ENCODE measurements at regions not wholly inside any gene's neighbourhood (a gene's known extent, or its start where the extent isn't known, plus 50 kb on each side); places are given as distances from the start of the nearest gene placed in this dataset.

DNA sequence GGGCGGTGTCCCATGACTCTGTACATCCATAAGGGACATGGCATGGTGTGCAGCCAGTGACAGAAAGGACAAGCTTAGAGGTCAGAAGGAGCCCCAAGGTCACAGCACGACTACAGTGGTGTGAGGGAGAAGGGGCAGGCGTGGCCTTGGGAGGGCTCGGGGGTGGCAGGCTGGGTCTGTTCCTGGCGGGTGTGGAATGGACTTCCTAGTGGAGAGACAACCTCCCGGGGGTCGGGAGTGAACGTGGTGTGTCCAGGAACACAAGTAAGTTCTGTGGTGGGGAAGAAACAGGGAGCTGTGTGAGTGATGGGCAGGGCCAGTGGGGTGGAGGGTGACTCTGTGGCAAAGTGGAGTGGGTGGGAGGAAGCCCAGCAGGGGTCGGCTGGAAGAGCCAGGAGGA lies 279.3 kb downstream of the TEX29 start:
- Histone ChIP-seq H3K4me3 (ENCODE audit: low read depth in 2 of 2, low read length in 1 of 2) (no peak overlapping the region), H3K27me3 (ENCODE audit: insufficient read depth) (no peaks in the 10 kb centered on the region), H3K4me1 (ENCODE audit: control insufficient read depth in 1 of 2, insufficient read depth in 2 of 2, low read depth in 1 of 2, low read length in 1 of 2) (no peaks in the 10 kb centered on the region), H4K20me1 (ENCODE audit: insufficient read depth) (no peaks in the 10 kb centered on the region), H3K9me2 (no peaks in the 10 kb centered on the region), H3K36me3 (replicated peaks in 1 of 2; ENCODE audit: control insufficient read depth in 1 of 2, insufficient read depth in 2 of 2, low read length in 1 of 2) (no peaks in the 10 kb centered on the region), H3K9me3 (no peaks in the 10 kb centered on the region), H3F3A (replicated peaks; ENCODE audit: insufficient read depth) (no peaks in the 10 kb centered on the region), H3K4me2 (no peak overlapping the region), H2AFZ (ENCODE audit: low read depth) (no peak overlapping the region), H3K79me2 (ENCODE audit: insufficient read depth) (no peaks in the 10 kb centered on the region), H3K9ac (no peak overlapping the region), H3K27ac (ENCODE audit: low read depth in 2 of 2, low read length in 1 of 2) (no peak overlapping the region)
- DNase-seq = no peak
- CTCF ChIA-PET = no interaction called here
- WGBS (ENCODE audit: low lambda C conversion rate) = 11% methylated on average over 8 of the region's 9 CpGs
- TF ChIP-seq FOXJ3 (CRISPR knock-in tag; IDR thresholded peaks at IDR 0.05) (no peak), YY1 (IDR thresholded peaks at IDR 0.05; ENCODE audit: low read depth) (no peak), TAF1 (IDR thresholded peaks at IDR 0.05; ENCODE audit: borderline replicate concordance, low read depth, low read length) (no peak), POLR2AphosphoS5 (IDR thresholded peaks at IDR 0.05; ENCODE audit: low read depth, low read length) (no peak), ELF1 (IDR thresholded peaks at IDR 0.05) (no peak), NFIC (IDR thresholded peaks at IDR 0.05; ENCODE audit: borderline replicate concordance) (no peak), EZH2phosphoT487 (IDR thresholded peaks at IDR 0.05; ENCODE audit: borderline replicate concordance, low read depth) (no peak), NRF1 (IDR thresholded peaks at IDR 0.05; ENCODE audit: low read depth, low read length) (no peak)
- TF ChIP-seq, protein P1, sequence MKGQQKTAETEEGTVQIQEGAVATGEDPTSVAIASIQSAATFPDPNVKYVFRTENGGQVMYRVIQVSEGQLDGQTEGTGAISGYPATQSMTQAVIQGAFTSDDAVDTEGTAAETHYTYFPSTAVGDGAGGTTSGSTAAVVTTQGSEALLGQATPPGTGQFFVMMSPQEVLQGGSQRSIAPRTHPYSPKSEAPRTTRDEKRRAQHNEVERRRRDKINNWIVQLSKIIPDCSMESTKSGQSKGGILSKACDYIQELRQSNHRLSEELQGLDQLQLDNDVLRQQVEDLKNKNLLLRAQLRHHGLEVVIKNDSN (IDR thresholded peaks at IDR 0.05; ENCODE audit: borderline replicate concordance, low read depth) = no peak
- POLR2A ChIA-PET = no interaction called here

GRCh38 chr13:111602874-111603273 lies 282.4 kb downstream of the TEX29 start:
- POLR2A ChIA-PET = no interaction called here
- H2AFZ ChIP-seq (ENCODE audit: low read depth) = no peak overlapping the region
- no peak overlapping the region for H3K4me3 ChIP-seq (ENCODE audit: low read depth in 2 of 2, low read length in 1 of 2)
- H3K36me3 ChIP-seq (replicated peaks in 1 of 2; ENCODE audit: control insufficient read depth in 1 of 2, insufficient read depth in 2 of 2, low read length in 1 of 2) = no peaks in the 10 kb centered on the region
- no peaks in the 10 kb centered on the region for H3K9me2 ChIP-seq
- H3K79me2 ChIP-seq (ENCODE audit: insufficient read depth) = no peaks in the 10 kb centered on the region
- CTCF ChIA-PET = no interaction called here
- no peak for DNase-seq
- no peaks in the 10 kb centered on the region for H3F3A ChIP-seq (replicated peaks; ENCODE audit: insufficient read depth)
- H3K9ac ChIP-seq = no peak overlapping the region
- WGBS (ENCODE audit: low lambda C conversion rate) = 65% methylated on average over 20 of the region's 21 CpGs
- no peaks in the 10 kb centered on the region for H3K9me3 ChIP-seq
- TF ChIP-seq NRF1 (IDR thresholded peaks at IDR 0.05; ENCODE audit: low read depth, low read length) (no peak), MAX (IDR thresholded peaks at IDR 0.05; ENCODE audit: low read depth) (no peak), POLR2AphosphoS5 (IDR thresholded peaks at IDR 0.05; ENCODE audit: low read depth, low read length) (no peak), FOSL2 (IDR thresholded peaks at IDR 0.05; ENCODE audit: borderline replicate concordance, low read depth) (no peak), TEAD4 (IDR thresholded peaks at IDR 0.05; ENCODE audit: borderline replicate concordance, insufficient read depth) (no peak), NFIC (IDR thresholded peaks at IDR 0.05; ENCODE audit: borderline replicate concordance) (no peak), TAF1 (IDR thresholded peaks at IDR 0.05; ENCODE audit: borderline replicate concordance, low read depth, low read length) (no peak), FOXJ3 (CRISPR knock-in tag; IDR thresholded peaks at IDR 0.05) (no peak), RFX5 (IDR thresholded peaks at IDR 0.05; ENCODE audit: low read length) (no peak), MXI1 (IDR thresholded peaks at IDR 0.05; ENCODE audit: low read depth, low read length) (no peak), RXRA (IDR thresholded peaks at IDR 0.05; ENCODE audit: borderline replicate concordance, low read depth) (no peak), EP300 (IDR thresholded peaks at IDR 0.05; ENCODE audit: borderline replicate concordance in 1 of 2, low read depth in 1 of 2, low read length in 1 of 2) (no peak), SMC3 (IDR thresholded peaks at IDR 0.05; ENCODE audit: low read depth, low read length) (no peak), CHD2 (IDR thresholded peaks at IDR 0.05; ENCODE audit: low read length, partially characterized antibody) (no peak), EZH2phosphoT487 (IDR thresholded peaks at IDR 0.05; ENCODE audit: borderline replicate concordance, low read depth) (no peak), YY1 (IDR thresholded peaks at IDR 0.05; ENCODE audit: low read depth) (no peak)
- TF ChIP-seq, protein P2, sequence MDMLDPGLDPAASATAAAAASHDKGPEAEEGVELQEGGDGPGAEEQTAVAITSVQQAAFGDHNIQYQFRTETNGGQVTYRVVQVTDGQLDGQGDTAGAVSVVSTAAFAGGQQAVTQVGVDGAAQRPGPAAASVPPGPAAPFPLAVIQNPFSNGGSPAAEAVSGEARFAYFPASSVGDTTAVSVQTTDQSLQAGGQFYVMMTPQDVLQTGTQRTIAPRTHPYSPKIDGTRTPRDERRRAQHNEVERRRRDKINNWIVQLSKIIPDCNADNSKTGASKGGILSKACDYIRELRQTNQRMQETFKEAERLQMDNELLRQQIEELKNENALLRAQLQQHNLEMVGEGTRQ (IDR thresholded peaks at IDR 0.05; ENCODE audit: borderline replicate concordance, low read depth, low read length) = no peak
- H3K27ac ChIP-seq (ENCODE audit: low read depth in 2 of 2, low read length in 1 of 2) = no peak overlapping the region
- no peaks in the 10 kb centered on the region for H4K20me1 ChIP-seq (ENCODE audit: insufficient read depth)
- no peak overlapping the region for H3K4me2 ChIP-seq
- H3K4me1 ChIP-seq (ENCODE audit: control insufficient read depth in 1 of 2, insufficient read depth in 2 of 2, low read depth in 1 of 2, low read length in 1 of 2) = no peaks in the 10 kb centered on the region
- no peaks in the 10 kb centered on the region for H3K27me3 ChIP-seq (ENCODE audit: insufficient read depth)

Data from SK-N-SH (cell line).